ENCODE measurements at regions not wholly inside any gene's neighbourhood (a gene's known extent, or its start where the extent isn't known, plus 50 kb on each side); places are given as distances from the start of the nearest gene placed in this dataset.

GRCh38 chr11:80379620-80380278 lies 938.9 kb upstream of the TENM4 start:
- TF ChIP-seq ETV6 (conservative IDR thresholded peaks at IDR 0.05 in 1 of 2, IDR thresholded peaks at IDR 0.05 in 1 of 2; ENCODE audit: borderline replicate concordance in 1 of 2, low read depth in 1 of 2): no peak
- no peak for TF ChIP-seq POLR2A (IDR thresholded peaks at IDR 0.05; ENCODE audit: low read depth, low read length)
- TF ChIP-seq, protein P1, sequence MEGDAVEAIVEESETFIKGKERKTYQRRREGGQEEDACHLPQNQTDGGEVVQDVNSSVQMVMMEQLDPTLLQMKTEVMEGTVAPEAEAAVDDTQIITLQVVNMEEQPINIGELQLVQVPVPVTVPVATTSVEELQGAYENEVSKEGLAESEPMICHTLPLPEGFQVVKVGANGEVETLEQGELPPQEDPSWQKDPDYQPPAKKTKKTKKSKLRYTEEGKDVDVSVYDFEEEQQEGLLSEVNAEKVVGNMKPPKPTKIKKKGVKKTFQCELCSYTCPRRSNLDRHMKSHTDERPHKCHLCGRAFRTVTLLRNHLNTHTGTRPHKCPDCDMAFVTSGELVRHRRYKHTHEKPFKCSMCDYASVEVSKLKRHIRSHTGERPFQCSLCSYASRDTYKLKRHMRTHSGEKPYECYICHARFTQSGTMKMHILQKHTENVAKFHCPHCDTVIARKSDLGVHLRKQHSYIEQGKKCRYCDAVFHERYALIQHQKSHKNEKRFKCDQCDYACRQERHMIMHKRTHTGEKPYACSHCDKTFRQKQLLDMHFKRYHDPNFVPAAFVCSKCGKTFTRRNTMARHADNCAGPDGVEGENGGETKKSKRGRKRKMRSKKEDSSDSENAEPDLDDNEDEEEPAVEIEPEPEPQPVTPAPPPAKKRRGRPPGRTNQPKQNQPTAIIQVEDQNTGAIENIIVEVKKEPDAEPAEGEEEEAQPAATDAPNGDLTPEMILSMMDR (IDR thresholded peaks at IDR 0.05 in 2 of 3, conservative IDR thresholded peaks at IDR 0.05 in 1 of 3; ENCODE audit: control insufficient read depth in 2 of 3, extremely low read depth in 1 of 3, insufficient read depth in 1 of 3, low read depth in 3 of 3, low read length in 3 of 3): no peak
